ENCODE measurements at regions not wholly inside any gene's neighbourhood (a gene's known extent, or its start where the extent isn't known, plus 50 kb on each side); places are given as distances from the start of the nearest gene placed in this dataset.

DNA sequence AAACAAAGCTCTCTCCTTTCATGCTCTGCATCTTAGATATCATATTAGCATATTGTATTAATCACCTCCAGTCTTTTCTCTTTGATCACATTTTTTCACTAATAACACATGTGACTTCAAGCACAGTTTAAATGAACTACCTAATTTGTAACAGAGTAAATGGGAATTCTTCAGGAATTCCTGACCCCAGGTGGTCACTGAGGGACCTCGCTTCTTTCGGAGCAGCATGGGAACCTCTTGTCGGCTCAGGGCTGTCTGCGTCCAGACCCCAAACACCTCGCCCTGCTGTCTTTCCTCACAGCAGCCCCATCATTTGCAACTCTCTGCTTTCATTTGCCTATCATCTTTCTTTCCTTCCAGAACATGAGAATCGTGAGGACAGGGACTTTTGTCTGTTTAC lies 103.5 kb downstream of the DACT2 start:
- TF ChIP-seq, protein P1, sequence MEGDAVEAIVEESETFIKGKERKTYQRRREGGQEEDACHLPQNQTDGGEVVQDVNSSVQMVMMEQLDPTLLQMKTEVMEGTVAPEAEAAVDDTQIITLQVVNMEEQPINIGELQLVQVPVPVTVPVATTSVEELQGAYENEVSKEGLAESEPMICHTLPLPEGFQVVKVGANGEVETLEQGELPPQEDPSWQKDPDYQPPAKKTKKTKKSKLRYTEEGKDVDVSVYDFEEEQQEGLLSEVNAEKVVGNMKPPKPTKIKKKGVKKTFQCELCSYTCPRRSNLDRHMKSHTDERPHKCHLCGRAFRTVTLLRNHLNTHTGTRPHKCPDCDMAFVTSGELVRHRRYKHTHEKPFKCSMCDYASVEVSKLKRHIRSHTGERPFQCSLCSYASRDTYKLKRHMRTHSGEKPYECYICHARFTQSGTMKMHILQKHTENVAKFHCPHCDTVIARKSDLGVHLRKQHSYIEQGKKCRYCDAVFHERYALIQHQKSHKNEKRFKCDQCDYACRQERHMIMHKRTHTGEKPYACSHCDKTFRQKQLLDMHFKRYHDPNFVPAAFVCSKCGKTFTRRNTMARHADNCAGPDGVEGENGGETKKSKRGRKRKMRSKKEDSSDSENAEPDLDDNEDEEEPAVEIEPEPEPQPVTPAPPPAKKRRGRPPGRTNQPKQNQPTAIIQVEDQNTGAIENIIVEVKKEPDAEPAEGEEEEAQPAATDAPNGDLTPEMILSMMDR (conservative IDR thresholded peaks at IDR 0.05; ENCODE audit: low read length): no peak
- no peak for TF ChIP-seq EZH2phosphoT487 (IDR thresholded peaks at IDR 0.05; ENCODE audit: borderline replicate concordance, low read depth, low read length)
